COR-L47 (cell line): ENCODE measurements at regions not wholly inside any gene's neighbourhood (a gene's known extent, or its start where the extent isn't known, plus 50 kb on each side); places are given as distances from the start of the nearest gene placed in this dataset.

ENCODE experiments used
- DNase-seq: peaks from one replicate; lab custom pipeline; 2025; lab: John Stamatoyannopoulos, UW

DNA sequence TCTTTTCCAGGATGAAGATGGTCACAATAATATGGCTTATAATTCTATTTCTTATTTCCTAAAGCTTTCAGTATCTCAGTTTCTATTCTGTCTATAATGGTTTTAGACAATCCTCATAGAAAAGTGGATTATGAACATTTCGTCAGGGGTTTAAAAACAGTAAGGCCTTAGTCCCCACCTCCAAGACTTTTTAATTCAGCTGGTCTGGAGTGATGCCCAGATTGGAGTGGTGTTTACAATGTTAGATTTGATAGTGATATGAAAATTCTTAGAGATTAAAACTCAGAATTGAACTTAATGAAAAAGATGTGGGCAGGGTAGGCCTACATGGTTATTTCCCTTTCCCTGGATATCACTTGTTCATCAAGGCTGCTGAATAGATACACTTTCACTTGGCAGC, 1238.3 kb downstream of the SORCS3 start:
- DNase-seq = no peak

DNA sequence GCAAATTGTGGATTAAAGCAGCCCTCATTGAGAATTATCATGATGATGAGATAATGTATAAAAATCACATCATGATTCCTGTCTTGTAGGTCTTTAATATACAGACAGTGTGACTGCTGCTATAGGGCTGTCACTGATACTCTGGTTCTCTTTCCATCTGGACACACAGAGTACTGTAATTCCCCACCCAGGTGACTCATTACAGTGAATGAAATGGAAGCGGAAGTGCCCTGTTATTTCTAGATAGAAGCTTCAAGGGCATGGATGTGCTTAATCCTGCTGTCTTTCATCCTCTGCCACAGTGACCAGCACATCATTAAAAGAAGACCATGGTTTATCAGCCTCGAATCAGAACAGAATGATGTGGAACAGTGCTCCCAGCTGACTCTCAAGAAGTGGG, 1234.0 kb downstream of the SORCS3 start:
- DNase-seq = no peak

DNA sequence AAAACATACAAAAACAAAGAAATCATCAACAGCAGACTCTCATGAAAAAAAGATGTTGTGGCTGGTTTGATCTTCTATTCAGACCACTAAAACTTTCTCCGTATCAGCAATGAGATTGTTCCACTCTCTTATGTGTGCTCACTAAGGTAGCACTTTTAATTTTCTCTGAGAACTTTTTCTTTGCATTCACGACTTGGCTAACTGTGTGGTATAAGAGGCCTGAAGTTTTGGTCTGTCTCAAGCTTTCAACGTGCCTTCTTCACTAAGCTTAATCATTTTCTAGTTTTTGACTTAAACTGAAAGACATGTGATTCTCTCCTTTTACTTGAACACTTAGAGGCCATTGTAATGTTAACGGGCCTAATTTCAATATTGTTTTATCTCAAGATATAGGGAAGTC, 1231.6 kb downstream of the SORCS3 start:
- no peak for DNase-seq

DNA sequence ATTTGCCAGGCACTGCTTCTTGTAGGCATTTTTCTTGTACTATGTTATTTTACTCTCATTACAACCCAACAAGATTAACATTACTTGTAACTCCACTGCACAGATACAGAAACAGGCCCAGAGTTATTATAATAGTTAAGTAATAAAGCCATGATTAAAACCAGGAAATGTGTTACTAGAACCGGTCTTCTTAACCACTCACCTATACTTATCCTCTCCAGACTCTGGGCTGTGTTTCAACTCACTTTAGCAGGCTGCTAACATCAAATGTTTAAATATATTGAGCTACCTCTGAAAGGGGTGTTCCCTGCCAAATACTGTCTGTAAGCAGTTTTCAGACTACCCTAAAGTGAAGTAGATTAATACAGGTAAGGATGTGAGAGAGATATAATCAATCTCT, 1227.8 kb downstream of the SORCS3 start:
- DNase-seq = no peak

DNA sequence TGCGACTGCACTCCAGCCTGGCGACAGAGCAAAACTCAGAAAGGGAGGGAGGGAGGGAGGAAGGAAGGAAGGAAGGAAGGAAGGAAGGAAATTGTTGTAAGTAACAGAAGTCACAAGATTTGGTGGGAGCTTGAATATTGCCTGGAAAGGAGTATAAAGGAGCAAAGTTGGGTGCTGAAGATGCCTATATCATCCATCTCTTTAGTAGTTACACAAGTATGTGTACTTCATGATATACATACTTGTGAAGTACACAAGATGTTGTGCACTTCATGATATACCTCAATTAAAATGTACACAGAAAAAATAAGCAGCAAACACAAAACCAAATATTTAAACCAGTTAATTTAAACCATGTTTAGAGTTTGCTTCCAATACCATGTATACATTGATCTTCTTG, 1223.8 kb downstream of the SORCS3 start:
- no peak for DNase-seq

DNA sequence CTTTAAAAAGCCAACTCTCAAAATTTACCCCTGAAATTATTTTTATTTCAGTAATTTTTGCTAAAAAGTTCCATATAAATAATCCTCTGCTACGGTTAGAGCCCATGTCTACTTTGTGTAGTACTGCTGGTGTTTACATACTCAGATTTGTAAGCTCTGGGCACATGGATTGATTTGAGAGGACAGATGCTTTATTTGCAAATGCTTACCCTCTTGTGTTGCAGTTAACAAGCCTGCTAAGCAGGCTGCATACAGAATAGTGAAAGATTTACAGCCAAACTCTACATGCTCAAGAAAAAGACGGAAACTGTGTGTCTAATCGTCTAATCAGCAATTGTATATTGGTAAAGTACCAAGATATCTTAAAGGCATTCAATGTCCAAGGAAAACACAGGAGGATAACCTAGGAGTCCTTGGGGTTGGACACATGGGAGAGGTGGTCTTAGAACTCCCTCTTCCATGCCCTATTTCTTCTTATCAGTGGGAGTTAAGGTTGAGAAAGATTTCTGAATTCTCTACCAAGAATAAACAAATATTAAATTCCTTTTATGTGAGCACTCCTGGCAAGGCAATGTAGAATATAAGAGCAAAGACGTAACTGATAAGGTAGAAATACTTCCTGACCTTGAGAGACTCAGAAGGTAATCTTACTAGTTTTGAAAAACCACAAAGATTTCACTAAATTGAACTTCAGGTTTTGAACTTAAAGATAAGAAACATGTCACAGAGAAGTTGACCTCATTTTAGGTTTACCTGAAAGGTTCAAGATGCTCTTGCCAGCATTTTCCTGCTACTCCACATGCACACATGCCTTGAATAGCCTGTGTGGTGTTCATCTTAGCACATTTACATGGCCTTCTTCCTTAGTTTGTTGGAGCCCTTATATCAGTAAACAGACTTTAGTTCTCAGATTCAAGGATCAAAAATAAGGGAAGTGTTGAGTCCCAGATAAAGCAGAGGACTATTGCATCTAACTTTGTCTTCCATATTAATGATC, 1216.5 kb downstream of the SORCS3 start:
- no peak for DNase-seq

DNA sequence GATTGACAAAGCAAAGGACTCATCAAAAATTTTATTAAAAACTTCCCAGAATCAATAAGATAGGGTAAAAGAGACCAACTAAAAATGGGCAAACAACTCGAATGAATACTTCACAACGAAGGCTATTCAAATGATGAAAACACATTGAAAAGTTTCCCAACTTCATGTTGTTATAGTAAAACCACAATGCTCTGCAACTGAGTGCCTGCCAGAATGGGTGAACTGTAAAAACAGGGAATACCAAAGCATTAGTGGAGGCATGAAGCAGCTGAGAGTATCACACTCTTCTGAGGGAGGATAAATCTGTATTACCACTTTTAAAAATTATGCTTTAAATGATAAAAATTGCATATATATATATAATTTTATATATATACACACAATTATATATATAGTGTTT, 1214.7 kb downstream of the SORCS3 start:
- DNase-seq = no peak

DNA sequence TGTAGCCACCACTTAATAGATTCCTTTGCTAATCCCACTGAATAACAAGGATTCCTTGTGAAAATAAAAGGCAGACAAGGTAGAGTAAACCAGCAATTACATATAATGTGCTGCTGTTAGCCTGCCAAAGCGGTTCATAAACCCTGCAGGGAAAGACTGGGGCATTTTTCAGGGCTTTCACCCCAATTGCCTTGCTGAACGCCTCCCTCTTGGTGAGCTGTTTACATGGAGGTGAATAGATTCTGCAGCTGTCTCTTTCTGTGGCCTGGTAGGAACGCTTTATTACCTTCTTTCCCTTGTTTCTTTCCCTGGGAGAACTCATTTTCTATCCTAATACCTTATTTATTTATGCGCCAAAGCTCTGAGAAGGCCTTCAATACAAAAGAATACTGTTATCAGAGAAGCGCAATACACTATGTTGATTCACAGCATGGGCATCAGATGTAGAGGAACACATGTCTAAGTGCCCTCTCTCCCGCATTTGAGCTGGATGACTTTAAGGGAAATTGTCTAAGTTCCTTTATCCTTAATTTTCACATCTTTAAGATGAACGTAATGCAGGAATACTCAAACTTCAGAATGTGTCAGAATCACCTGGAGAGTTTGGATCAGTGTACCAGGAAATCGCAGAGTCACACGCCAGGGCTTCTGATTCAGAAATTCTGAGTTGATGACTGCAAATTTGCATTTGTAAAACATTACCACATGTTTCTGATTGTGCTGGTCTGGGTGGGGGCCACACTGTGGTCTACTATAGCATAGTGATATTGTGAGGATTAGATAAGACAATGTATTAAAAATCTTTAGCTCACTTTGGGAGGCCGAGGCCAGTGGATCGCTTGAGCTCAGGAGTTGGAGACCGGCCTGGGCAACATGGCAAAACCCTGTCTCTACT, 1203.8 kb downstream of the SORCS3 start:
- DNase-seq = no peak

DNA sequence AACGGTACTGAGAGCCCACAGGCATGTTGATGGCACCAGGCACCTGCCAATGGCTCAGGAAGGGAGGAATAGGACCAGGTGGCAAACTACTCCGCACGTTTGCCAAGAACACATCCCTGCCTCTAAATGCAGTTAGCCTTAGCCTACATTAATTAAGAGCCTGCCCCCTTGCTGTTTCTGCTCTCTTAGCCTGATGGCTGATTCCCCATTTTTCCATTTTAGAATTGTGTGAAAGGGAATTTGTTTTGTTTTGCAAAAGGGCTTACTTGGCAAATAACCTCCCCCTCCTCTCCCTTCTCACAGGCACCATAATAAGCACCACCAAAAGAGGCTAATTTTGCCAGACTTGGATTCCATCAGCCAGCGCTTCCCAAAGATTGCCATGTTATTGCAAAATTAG, 1203.2 kb downstream of the SORCS3 start:
- no peak for DNase-seq

DNA sequence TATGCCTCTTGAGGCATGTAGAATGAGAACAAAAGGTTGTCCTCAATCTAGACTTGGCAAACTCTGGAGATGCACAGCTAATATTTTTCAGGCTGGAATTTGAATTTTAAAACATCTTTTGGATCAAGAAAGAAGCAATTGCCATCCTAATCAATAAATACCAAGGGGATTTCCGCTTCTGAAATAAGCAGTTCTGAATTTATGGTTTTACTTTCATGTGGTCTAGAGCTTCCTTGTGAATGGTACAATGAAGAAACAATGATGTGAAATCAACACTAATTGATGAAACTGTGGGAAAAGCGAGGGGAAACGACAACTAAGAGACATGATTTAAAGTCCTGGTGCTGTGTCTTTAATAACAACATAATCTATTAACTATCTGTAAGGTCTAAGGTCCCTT, 1202.7 kb downstream of the SORCS3 start:
- no peak for DNase-seq

DNA sequence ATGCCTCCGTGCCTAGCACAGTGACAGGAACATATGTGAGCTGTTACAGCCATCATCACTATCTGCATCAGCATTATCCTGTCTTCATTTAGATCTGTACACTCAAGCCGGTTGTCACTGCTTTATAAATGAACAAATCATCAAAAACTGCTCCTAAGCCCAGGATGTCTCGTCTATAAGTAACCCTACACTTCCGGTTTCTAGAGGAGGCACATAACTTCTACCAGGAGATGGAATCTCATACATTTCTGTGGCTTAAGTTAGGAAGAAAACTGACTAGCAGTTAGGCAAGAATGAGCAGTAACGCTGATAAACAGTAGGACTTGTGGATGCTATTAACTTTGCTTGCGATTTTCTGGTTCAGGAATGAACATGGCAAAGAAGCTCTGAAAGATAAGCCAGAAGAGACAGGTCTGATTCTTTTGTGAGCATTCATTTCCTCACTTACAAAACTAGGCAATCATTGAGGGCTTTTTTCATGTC, 1199.2 kb downstream of the SORCS3 start:
- DNase-seq = no peak

DNA sequence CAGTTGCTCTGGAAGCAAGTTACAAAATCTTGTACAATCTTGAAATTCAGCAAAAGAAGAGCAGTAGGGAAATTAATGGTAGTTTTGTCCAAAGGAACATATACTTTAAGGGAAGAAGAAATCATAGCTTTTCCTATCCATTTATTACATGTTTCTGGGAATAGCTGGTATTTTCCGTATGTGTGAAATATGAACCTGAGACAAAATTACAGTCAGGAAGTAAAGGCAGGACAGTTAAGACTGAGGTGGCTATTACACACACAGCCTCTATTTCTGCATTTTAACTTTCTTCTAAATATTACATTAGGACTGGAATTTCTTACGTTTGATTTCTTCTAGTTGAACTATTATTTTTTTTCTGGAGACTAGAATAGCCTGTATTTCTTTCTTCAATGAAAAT, 1197.3 kb downstream of the SORCS3 start:
- DNase-seq = no peak

DNA sequence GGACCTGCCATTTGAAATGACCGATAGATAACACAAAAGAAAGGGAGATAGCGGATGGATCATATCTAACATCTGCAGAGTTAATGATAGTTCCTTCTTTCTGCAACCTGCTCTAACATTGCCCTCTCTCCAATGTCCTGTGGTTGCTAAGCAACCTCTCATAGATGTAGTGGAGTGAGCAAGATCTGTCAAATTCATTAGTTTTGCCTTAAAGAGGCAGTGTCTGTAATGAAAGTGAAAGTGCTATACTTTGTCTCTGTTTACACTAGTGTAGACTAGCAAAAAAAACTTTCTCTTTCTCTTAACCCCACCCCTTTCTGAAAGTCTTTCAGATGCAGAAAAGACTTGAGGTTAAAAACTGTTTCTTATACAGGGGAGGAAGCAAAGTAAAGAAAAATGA, 1196.9 kb downstream of the SORCS3 start:
- no peak for DNase-seq

DNA sequence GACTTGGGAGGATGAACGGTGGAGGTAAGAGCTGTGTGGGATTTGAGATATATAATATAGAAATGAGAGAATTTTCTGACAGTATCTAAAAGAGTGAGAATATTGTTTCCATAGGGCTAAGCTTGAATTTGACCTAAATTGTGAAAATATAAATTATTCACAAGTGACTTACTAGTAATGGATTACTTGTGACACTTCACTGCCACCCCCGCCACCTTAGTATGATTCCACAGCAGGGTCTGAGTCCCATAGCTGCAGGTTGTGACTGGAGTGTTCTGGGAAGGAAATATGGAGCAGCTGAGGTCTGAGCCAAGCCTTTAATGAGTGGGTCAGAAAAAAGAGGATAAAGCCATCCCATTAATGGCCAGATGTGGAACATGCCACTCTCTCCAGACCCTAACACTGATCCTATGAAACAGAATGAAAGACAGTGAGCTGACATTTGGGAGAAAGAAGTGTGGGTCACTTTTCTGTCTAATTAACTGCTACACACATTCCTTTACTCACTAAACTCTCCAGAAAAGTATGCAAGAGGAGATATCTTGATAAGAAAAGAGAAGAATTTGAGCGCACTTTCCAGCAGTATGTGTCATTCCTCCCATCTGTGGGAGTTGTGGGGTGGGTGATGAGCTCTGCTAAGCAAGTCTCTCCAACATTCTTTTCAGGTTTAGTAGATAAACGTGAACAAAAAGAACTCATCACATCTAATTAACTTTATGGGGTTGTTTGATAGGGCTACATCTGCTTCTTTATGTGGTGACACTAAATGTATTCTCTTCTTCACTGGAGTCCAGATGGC, 1193.4 kb downstream of the SORCS3 start:
- DNase-seq = no peak

DNA sequence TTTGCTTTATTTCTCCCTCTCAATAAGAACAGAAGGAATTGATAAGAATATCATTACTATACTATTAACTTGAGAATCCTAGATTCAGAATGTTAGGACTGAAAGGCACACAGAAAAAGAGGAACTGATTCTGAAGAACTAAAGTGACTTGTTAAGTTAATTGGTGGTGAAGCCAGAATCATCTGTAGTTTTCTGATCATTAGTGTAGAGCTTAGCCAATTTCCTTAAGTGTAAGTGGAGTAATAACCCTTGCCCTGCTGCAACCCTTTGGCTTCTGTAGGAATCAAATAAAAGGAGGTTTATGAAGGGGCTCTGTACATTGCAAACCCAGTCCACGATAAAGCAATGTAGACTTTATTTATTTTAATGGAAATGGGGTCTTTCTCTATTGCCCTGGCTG, 1186.0 kb downstream of the SORCS3 start:
- DNase-seq = no peak

DNA sequence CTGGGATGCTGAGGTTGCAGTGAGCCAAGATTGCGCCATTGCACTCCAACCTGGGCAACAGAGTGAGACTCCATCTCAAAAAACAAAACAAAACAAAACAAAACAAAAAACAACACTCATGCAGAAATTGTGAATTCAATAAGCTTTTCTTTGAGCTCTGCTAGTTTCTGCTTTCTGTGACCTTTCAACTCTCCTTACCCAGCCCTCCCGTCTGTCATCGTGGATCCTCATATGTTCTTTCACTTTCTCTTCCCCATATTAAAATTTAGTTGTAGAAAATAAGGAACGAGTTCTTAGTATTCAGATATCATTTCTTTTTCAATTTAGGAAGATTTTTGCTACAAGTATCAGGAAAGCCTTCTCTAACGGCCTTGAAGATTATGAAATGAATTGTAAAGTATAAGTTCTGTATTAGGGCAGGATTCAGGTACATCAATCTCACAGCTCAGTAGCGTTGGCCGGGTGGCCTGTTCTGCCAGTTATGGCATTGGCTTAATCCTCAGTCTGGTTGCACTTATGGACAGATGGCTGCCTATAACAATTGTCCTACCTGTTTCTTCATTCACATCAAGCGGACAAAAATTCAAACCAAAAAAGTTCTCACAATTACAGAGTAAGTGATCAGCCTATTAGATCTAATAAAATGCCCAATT, 1167.0 kb downstream of the SORCS3 start:
- no peak for DNase-seq

DNA sequence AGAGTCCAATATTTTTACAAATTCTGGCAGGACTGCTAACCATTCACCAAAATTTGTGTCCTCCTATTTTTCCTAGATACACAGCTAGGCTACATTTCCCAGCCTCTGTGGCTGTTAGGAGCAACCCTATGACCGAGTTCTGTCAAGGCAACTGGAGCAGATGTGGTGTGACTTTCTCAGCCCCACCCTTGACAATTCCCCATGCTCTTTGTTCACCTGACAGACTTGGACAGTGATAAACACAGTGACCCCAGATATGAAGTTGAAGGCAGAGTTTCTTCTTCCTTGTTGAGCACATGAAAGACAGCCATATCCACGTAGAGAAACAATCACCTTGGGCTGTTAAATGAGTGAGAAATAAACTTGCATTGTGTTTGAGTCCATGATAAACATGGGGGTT, 1162.1 kb downstream of the SORCS3 start:
- no peak for DNase-seq

DNA sequence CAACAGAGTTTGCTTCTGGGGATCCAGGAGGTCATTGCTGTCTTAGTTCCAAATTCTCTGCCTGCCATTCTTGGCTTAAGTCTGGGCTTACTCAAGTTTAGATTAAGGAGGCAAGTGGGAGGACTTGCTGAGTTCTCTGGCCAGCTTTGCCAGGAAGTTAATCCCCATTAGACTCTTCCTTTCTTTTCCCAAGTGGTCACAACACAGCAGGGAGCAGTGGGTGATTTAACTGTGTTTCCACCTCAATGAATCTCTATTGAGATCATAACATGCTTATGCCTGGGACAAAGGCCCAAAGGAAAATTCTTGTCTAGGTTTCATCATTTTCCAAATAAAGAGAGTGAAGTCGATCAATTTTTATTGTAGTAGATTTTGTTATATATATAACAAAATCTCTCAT, 1159.6 kb downstream of the SORCS3 start:
- DNase-seq = no peak

DNA sequence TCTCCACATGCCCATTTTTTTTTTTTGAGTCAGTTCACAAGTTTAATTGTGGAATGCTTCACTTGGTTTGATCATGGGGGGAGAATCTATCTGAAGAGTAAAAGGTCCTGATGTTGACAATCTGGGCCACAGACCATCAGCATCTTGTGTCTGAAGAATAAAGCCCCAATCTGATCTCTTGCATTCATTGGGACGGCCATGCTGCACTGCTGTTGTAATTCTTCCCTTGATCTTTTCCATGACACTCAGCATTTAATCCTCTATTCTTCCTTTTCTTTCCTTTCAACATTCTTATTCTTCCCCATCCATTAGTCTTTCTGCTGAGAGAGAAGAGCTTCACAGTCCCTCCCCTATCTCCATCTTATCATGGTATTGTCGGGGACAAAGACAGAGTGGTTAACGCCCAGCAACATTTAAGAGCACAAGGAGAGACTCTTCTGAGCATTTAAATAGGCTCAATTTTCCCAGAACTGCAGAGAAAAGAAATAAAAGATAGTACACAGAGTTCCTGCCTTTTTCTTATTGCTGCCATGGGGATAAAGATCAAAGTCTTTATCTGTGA, 1157.3 kb downstream of the SORCS3 start:
- no peak for DNase-seq

DNA sequence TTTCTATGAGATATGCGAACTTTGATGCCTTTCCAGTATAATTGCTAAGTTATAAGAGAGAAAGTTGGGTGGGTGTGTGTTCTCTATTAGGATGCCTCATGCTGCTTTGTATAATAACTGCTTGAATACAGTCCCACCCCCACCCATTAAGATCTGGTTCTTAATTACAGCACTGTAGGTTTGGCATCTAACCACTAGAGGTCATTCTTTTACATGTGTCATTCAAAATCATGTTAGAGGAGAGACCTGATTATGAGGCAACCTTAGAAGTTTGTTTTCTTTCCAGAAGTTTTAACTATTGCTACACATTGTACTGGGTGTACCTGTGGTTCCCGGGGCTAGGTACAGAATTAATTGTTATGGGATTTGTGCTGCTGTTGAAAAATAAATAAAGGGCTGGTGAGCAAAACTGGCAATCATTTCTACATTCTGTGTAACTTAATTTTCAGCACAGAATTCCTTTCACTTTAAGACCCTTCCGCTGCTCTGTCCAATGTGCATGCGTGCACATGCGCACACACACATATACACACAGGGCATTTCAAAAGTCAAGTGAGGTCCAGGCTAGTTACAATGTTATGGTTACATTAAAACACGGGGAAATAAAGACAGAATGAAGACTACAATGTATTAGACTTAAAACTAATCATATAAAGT, 1156.3 kb downstream of the SORCS3 start:
- no peak for DNase-seq

DNA sequence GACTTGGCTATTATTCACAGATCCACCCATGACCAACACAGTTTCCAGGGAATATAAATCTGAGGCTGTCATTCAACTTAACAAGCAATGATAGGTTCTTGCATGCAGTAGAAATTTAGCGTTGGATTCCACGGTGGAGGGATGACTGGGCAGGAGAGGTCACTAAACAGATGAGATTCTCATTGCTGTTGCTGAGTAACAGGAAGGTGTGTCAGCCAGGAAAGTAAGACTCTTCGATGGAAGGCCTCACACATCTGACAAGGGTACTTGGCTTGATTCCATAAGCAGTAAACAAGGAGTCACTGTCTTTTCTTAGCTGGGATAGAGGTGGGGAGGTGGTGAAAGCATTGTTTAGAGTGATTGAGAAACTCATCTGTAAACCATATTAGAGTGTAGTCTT, 1152.0 kb downstream of the SORCS3 start:
- DNase-seq = no peak
